GM12878 (cell line): ENCODE measurements at regions not wholly inside any gene's neighbourhood (a gene's known extent, or its start where the extent isn't known, plus 50 kb on each side); places are given as distances from the start of the nearest gene placed in this dataset.

Experiments
- ATAC-seq: fragments of 200-7000 bp; cut with Tn5 transposase; 3 replicates; pipeline ENCODE4 v1.9.1; 2020; ENCODE audit warnings: mild to moderate bottlenecking, moderate library complexity
- BruUV-seq: library from RNA; stranded (reverse); fragments of 400-500 nt; replicated peaks from 2 replicates; lab custom pipeline; 2021; lab: Mats Ljungman, UMichigan
- CTCF ChIA-PET: fragments of 300-600 bp; sonication (Branson Sonifier 250); formaldehyde crosslinking; extraction: SDS; loops from one replicate; lab custom pipeline; 2021; ENCODE audit warnings: inconsistent platforms; lab: Yijun Ruan, JAX
- POLR2A ChIA-PET: fragments of 350-600 bp; formaldehyde crosslinking; extraction: SDS; loops from one replicate; lab custom pipeline; 2021; ENCODE audit warnings: inconsistent platforms; lab: Charles Lee
- RAD21 ChIA-PET: fragments of 300-600 bp; sonication (Branson Sonifier 250); formaldehyde crosslinking; loops from one replicate; lab custom pipeline; 2023; ENCODE audit warnings: antibody characterized with exemption; ENCODE audit not compliant: unreplicated experiment; lab: Charles Lee
- SMC1A ChIA-PET: fragments of 300-600 bp; sonication (Branson Sonifier 250); formaldehyde crosslinking; loops from one replicate; lab custom pipeline; 2023; ENCODE audit not compliant: unreplicated experiment, uncharacterized antibody; lab: Charles Lee
- DNase-seq: peaks from one replicate; pipeline ENCODE4 v3.0.0-alpha.2; 2011; ENCODE audit warnings: low read depth, low spot score
- FAIRE-seq: peaks from 3 replicates; lab custom pipeline; 2011; peaks lifted over from hg19 to GRCh38; lab: Jason Lieb, UNC
- H2AFZ ChIP-seq: 2 replicates; pipeline ENCODE4 v1.6.0; 2011; ENCODE audit warnings: low read depth, low read length, control low read depth; ENCODE audit not compliant: control insufficient read depth
- H3K27ac ChIP-seq: 2 replicates; pipeline ENCODE4 v1.5.1; 2011; ENCODE audit warnings: control low read depth; ENCODE audit not compliant: control insufficient read depth, insufficient read depth
- H3K27me3 ChIP-seq, 2 experiments: replicated peaks in 1 of 2; 2 replicates each; pipeline versions ENCODE4 v1.6.0 to v1.6.1; 2011; ENCODE audit warnings: low read length in 1 of 2; ENCODE audit not compliant: control insufficient read depth in 2 of 2, insufficient read depth in 2 of 2
- H3K36me3 ChIP-seq, 2 experiments: 2 replicates each; pipeline ENCODE4 v1.5.1; 2011; ENCODE audit warnings: low read length in 1 of 2; ENCODE audit not compliant: control insufficient read depth in 2 of 2, insufficient read depth in 2 of 2
- H3K4me1 ChIP-seq: 2 replicates; pipeline ENCODE4 v1.6.1; 2011; ENCODE audit warnings: mild to moderate bottlenecking, low read length, moderate library complexity, mixed read lengths; ENCODE audit not compliant: control insufficient read depth, insufficient read depth
- H3K4me2 ChIP-seq: 2 replicates; pipeline ENCODE4 v1.6.0; 2011; ENCODE audit warnings: control low read depth; ENCODE audit not compliant: control insufficient read depth, insufficient read depth
- H3K4me3 ChIP-seq: fragments of 200-600 bp; sonication (generic); 2 replicates; pipeline ENCODE4 v1.5.1; 2016
- H3K79me2 ChIP-seq: 2 replicates; pipeline ENCODE4 v1.6.0; 2011; ENCODE audit warnings: low read length; ENCODE audit not compliant: control insufficient read depth, insufficient read depth
- H3K9ac ChIP-seq: 2 replicates; pipeline ENCODE4 v1.8.0; 2011; ENCODE audit warnings: low read length, control low read depth, mixed read lengths; ENCODE audit not compliant: control insufficient read depth, insufficient read depth
- H3K9me3 ChIP-seq: replicated peaks from 3 replicates; pipeline ENCODE4 v1.5.1; 2011; ENCODE audit warnings: mild to moderate bottlenecking, low read length; ENCODE audit not compliant: control insufficient read depth, insufficient read depth
- H4K20me1 ChIP-seq: 2 replicates; pipeline ENCODE4 v1.6.0; 2011; ENCODE audit not compliant: control insufficient read depth, insufficient read depth
- NFYB ChIP-seq: IDR thresholded peaks from 2 replicates; pipeline ENCODE4 v1.6.1; 2011; ENCODE audit warnings: low read depth, mild to moderate bottlenecking, low read length, improper control_type of control experiment, moderate library complexity; ENCODE audit not compliant: insufficient read depth
- NR2F1 ChIP-seq: fragments of 450-650 bp; conservative IDR thresholded peaks from 2 replicates; pipeline ENCODE4 v1.6.1; 2017; ENCODE audit warnings: mild to moderate bottlenecking
- POLR2AphosphoS5 ChIP-seq: IDR thresholded peaks from 2 replicates; pipeline ENCODE4 v1.6.1; 2011; ENCODE audit warnings: mild to moderate bottlenecking, low read length, inconsistent platforms
- SMARCA5 ChIP-seq: fragments of 450-650 bp; IDR thresholded peaks from 2 replicates; pipeline ENCODE4 v1.6.1; 2017; ENCODE audit warnings: mild to moderate bottlenecking
- STAT3 ChIP-seq: IDR thresholded peaks from 2 replicates; pipeline ENCODE4 v1.6.1; 2011; ENCODE audit warnings: low read depth, low read length, improper control_type of control experiment
- WRNIP1 ChIP-seq: IDR thresholded peaks from 2 replicates; pipeline ENCODE4 v1.6.1; 2011; ENCODE audit warnings: low read depth, low read length, improper control_type of control experiment, borderline replicate concordance
- in situ Hi-C: fragments of 300-500 bp; cut with MboI; formaldehyde crosslinking; loops from 9 replicates; pipeline ENCODE4 v1.14.3; 2018; ENCODE audit warnings: mixed read lengths
- intact Hi-C: fragments of 100-400 bp; cut with micrococcal nuclease; formaldehyde crosslinking; loops from one replicate; pipeline ENCODE4 v1.14.2; 2022; ENCODE audit not compliant: unreplicated experiment
- TF ChIP-seq, protein P1 (sequence below): fragments of 450-650 bp; IDR thresholded peaks from 2 replicates; pipeline ENCODE4 v1.6.1; 2017; ENCODE audit warnings: antibody characterized with exemption, mild to moderate bottlenecking, moderate library complexity
- TF ChIP-seq, protein P2 (sequence below): IDR thresholded peaks from 2 replicates; pipeline ENCODE4 v1.6.1; 2012; ENCODE audit warnings: low read length, inconsistent platforms

- TF ChIP-seq, protein P1, sequence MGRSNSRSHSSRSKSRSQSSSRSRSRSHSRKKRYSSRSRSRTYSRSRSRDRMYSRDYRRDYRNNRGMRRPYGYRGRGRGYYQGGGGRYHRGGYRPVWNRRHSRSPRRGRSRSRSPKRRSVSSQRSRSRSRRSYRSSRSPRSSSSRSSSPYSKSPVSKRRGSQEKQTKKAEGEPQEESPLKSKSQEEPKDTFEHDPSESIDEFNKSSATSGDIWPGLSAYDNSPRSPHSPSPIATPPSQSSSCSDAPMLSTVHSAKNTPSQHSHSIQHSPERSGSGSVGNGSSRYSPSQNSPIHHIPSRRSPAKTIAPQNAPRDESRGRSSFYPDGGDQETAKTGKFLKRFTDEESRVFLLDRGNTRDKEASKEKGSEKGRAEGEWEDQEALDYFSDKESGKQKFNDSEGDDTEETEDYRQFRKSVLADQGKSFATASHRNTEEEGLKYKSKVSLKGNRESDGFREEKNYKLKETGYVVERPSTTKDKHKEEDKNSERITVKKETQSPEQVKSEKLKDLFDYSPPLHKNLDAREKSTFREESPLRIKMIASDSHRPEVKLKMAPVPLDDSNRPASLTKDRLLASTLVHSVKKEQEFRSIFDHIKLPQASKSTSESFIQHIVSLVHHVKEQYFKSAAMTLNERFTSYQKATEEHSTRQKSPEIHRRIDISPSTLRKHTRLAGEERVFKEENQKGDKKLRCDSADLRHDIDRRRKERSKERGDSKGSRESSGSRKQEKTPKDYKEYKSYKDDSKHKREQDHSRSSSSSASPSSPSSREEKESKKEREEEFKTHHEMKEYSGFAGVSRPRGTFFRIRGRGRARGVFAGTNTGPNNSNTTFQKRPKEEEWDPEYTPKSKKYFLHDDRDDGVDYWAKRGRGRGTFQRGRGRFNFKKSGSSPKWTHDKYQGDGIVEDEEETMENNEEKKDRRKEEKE = no peak
- TF ChIP-seq WRNIP1 (no peak), NR2F1 (no peak), STAT3 (no peak)
Observed at GRCh38 chr7:3103614-3104398, 60.1 kb upstream of the CARD11 start (continued).

DNA sequence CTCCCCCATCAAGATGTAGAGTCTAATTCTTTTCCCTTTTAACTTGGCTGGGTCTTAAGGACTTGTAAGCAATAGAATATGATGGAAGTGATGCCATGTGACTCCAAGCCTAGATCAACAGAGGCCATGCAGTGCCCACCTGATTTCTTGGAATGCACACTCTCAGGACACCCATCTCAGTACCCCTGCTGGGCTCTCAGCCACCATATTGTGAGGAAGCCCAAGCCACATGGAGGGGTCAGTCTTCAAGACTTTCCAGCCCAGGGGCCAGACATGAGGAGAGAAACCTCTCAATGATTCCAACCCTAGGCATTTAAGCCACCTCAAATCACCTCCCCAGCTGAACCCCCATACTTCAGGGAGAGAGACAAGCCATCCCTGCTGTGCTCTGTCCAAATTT is 62.2 kb upstream of the CARD11 start:
- Histone ChIP-seq H3K4me3 (no peak overlapping the region), H4K20me1 (no peaks in the 10 kb centered on the region), H2AFZ (no peak overlapping the region), H3K79me2 (no peaks in the 10 kb centered on the region), H3K9ac (no peak overlapping the region), H3K9me3 (no peaks in the 10 kb centered on the region; the same call in 2 of the 3 replicates), H3K4me2 (no peak overlapping the region), H3K27ac (no peak overlapping the region), H3K27me3 (no peaks in the 10 kb centered on the region), H3K36me3 (no peaks in the 10 kb centered on the region), H3K4me1 (no peaks in the 10 kb centered on the region)
- ChIA-PET CTCF (interaction anchor here (1.0 kb wide), 1 partner anchor 13 kb away, joined by 4 read pairs; no protein-coding TSS in a partner anchor), POLR2A (no interaction called here), SMC1A (interaction anchor here (0.7 kb wide), 1 partner anchor 9 kb away, joined by 3 read pairs; no protein-coding TSS in a partner anchor), RAD21 (interaction anchor here (0.6 kb wide), 1 partner anchor 14 kb away, joined by 3 read pairs; no protein-coding TSS in a partner anchor)
- no peak for TF ChIP-seq NFYB
- TF ChIP-seq, protein P2, sequence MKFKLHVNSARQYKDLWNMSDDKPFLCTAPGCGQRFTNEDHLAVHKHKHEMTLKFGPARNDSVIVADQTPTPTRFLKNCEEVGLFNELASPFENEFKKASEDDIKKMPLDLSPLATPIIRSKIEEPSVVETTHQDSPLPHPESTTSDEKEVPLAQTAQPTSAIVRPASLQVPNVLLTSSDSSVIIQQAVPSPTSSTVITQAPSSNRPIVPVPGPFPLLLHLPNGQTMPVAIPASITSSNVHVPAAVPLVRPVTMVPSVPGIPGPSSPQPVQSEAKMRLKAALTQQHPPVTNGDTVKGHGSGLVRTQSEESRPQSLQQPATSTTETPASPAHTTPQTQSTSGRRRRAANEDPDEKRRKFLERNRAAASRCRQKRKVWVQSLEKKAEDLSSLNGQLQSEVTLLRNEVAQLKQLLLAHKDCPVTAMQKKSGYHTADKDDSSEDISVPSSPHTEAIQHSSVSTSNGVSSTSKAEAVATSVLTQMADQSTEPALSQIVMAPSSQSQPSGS = no peak
- TF ChIP-seq SMARCA5 = no peak
- TF ChIP-seq POLR2AphosphoS5 = no peak
- no TSS peak for BruUV-seq
- ATAC-seq (no peak), FAIRE-seq (no peak), DNase-seq (no peak)
- in situ Hi-C loops = no loop called here
- intact Hi-C loops = no loop called here
